SKM-1 (cell line): ENCODE measurements at regions not wholly inside any gene's neighbourhood (a gene's known extent, or its start where the extent isn't known, plus 50 kb on each side); places are given as distances from the start of the nearest gene placed in this dataset.

Experiments used
- DNase-seq: peaks from one replicate; lab custom pipeline; 2025; ENCODE audit not compliant: unreplicated experiment; lab: John Stamatoyannopoulos, UW

- no peak for DNase-seq
Measured at GRCh38 chr2:239467956-239468490, 67.2 kb upstream of the HDAC4 start.

GRCh38 chr2:239467281-239467955 lies 66.6 kb upstream of the HDAC4 start:
- no peak for DNase-seq

- no peak for DNase-seq
Measured at GRCh38 chr2:239466755-239467271, 66.0 kb upstream of the HDAC4 start.

GRCh38 chr2:239466061-239466754 lies 65.4 kb upstream of the HDAC4 start:
- DNase-seq, result no peak

GRCh38 chr2:239465017-239466001 lies 64.5 kb upstream of the HDAC4 start:
- no peak for DNase-seq

- no peak for DNase-seq
Measured at GRCh38 chr2:239464166-239465016, 63.6 kb upstream of the HDAC4 start.

GRCh38 chr2:239463541-239464165 lies 62.8 kb upstream of the HDAC4 start:
- no peak for DNase-seq

- no peak for DNase-seq
Measured at GRCh38 chr2:239462671-239463506, 62.1 kb upstream of the HDAC4 start.

GRCh38 chr2:239462191-239462515 lies 61.3 kb upstream of the HDAC4 start:
- no peak for DNase-seq

- DNase-seq, result no peak
Measured at GRCh38 chr2:239461291-239462190, 60.7 kb upstream of the HDAC4 start.

- no peak for DNase-seq
Measured at GRCh38 chr2:239460780-239461179, 60.0 kb upstream of the HDAC4 start.

GRCh38 chr2:239459606-239460005 lies 58.8 kb upstream of the HDAC4 start:
- no peak for DNase-seq

- no peak for DNase-seq
Measured at GRCh38 chr2:239459056-239459455, 58.2 kb upstream of the HDAC4 start.

- DNase-seq, result no peak
Measured at GRCh38 chr2:239457586-239458445, 57.0 kb upstream of the HDAC4 start.

- no peak for DNase-seq
Measured at GRCh38 chr2:239456940-239457339, 56.1 kb upstream of the HDAC4 start.

GRCh38 chr2:239455436-239456203 lies 54.8 kb upstream of the HDAC4 start:
- no peak for DNase-seq
